H1 (cell line): ENCODE measurements at regions not wholly inside any gene's neighbourhood (a gene's known extent, or its start where the extent isn't known, plus 50 kb on each side); places are given as distances from the start of the nearest gene placed in this dataset.

Experiments used
- CTCF ChIA-PET: fragments of 300-600 bp; sonication (Branson Sonifier 250); formaldehyde crosslinking; loops from one replicate; lab custom pipeline; 2021; ENCODE audit not compliant: partially characterized antibody; lab: Charles Lee
- POLR2A ChIA-PET: fragments of 300-600 bp; sonication (Branson Sonifier 250); formaldehyde crosslinking; loops from one replicate; lab custom pipeline; 2021; ENCODE audit warnings: inconsistent platforms; ENCODE audit not compliant: partially characterized antibody; lab: Charles Lee
- DNase-seq, 2 experiments: peaks; one replicate each; pipeline versions ENCODE4 v3.0.0 to v3.0.0-alpha.2; 2010 to 2022; ENCODE audit warnings: low spot score in 2 of 2, low read depth in 1 of 2, mixed read lengths in 1 of 2
- FAIRE-seq: peaks from 2 replicates; lab custom pipeline; 2011; peaks lifted over from hg19 to GRCh38; lab: Jason Lieb, UNC
- H2AFZ ChIP-seq: 2 replicates; pipeline ENCODE4 v1.8.1; 2012; ENCODE audit warnings: low read length, inconsistent platforms
- H2AK5ac ChIP-seq: 2 replicates; pipeline ENCODE4 v1.6.1; 2013; ENCODE audit warnings: low read depth, low read length
- H2BK120ac ChIP-seq: replicated peaks from 2 replicates; pipeline ENCODE3; 2013; ENCODE audit warnings: low read depth, low read length, inconsistent platforms
- H2BK12ac ChIP-seq: 2 replicates; pipeline ENCODE4 v1.6.1; 2013; ENCODE audit warnings: low read depth, low read length
- H2BK15ac ChIP-seq: 2 replicates; pipeline ENCODE4 v1.6.1; 2013; ENCODE audit warnings: low read length
- H2BK20ac ChIP-seq: 2 replicates; pipeline ENCODE4 v1.6.1; 2013; ENCODE audit warnings: low read length
- H2BK5ac ChIP-seq: 2 replicates; pipeline ENCODE4 v1.6.1; 2013; ENCODE audit warnings: low read depth, low read length
- H3K14ac ChIP-seq: 2 replicates; pipeline ENCODE4 v1.6.1; 2013; ENCODE audit warnings: inconsistent platforms; ENCODE audit not compliant: insufficient read length
- H3K18ac ChIP-seq: 2 replicates; pipeline ENCODE4 v1.6.1; 2013; ENCODE audit warnings: low read length; ENCODE audit errors: extremely low read depth
- H3K23ac ChIP-seq: 2 replicates; pipeline ENCODE4 v1.6.1; 2013; ENCODE audit warnings: inconsistent platforms; ENCODE audit not compliant: insufficient read length
- H3K23me2 ChIP-seq: 2 replicates; pipeline ENCODE4 v1.6.1; 2013; ENCODE audit warnings: low read depth, low read length
- H3K27ac ChIP-seq: 2 replicates; pipeline ENCODE4 v1.6.1; 2011; ENCODE audit warnings: low read depth, low read length, inconsistent platforms
- H3K27me3 ChIP-seq, 4 experiments: replicated peaks in 1 of 4; 1 replicate in 1 of 4; 2 replicates in 3 of 4; pipeline versions ENCODE4 v1.6.1 to v1.8.1; 2011 to 2013; ENCODE audit warnings: low read length in 3 of 4, mild to moderate bottlenecking in 3 of 4, inconsistent platforms in 2 of 4, mixed read lengths in 2 of 4, moderate library complexity in 1 of 4; ENCODE audit not compliant: control insufficient read depth in 3 of 4, insufficient read depth in 3 of 4; ENCODE audit errors: extremely low read depth in 1 of 4
- H3K36me3 ChIP-seq, 4 experiments: 2 replicates each; pipeline versions ENCODE4 v1.6.1 to v1.8.1; 2011 to 2013; ENCODE audit warnings: mild to moderate bottlenecking in 4 of 4, low read length in 3 of 4, moderate library complexity in 2 of 4, control low read depth in 1 of 4, inconsistent platforms in 1 of 4; ENCODE audit not compliant: insufficient read depth in 4 of 4, control insufficient read depth in 2 of 4
- H3K4ac ChIP-seq: replicated peaks from 2 replicates; pipeline ENCODE3; 2013; ENCODE audit warnings: low read length, low read depth, mixed read lengths, inconsistent platforms; ENCODE audit not compliant: insufficient read length
- H3K4me1 ChIP-seq, 4 experiments: replicated peaks in 1 of 4; 1 replicate in 1 of 4; 2 replicates in 3 of 4; pipeline versions ENCODE4 v1.6.1 to v1.8.1; 2011 to 2013; ENCODE audit warnings: low read length in 3 of 4, inconsistent platforms in 2 of 4, mixed read lengths in 1 of 4; ENCODE audit not compliant: insufficient read depth in 4 of 4, control insufficient read depth in 3 of 4
- H3K4me2 ChIP-seq, 2 experiments: 2 replicates each; pipeline versions ENCODE4 v1.6.1 to v1.8.1; 2011 to 2013; ENCODE audit warnings: low read depth in 2 of 2, low read length in 2 of 2, control low read depth in 1 of 2, inconsistent platforms in 1 of 2, mild to moderate bottlenecking in 1 of 2; ENCODE audit not compliant: insufficient read depth in 1 of 2
- H3K4me3 ChIP-seq, 4 experiments: fragments of 200-600, 300-600 bp in 1 of 4; sonication (generic), shearing (Covaris generic), sonication (Bioruptor Twin) in 1 of 4; 2 replicates each; pipeline versions ENCODE4 v1.5.1 to v1.8.1; 2011 to 2016; ENCODE audit warnings: low read length in 4 of 4, low read depth in 3 of 4, control low read depth in 2 of 4, inconsistent platforms in 2 of 4, mild to moderate bottlenecking in 2 of 4, mixed read lengths in 1 of 4, moderate library complexity in 1 of 4; ENCODE audit not compliant: insufficient read depth in 2 of 4; ENCODE audit errors: extremely low read depth in 1 of 4
- H3K56ac ChIP-seq: replicated peaks from 2 replicates; pipeline ENCODE3; 2013; ENCODE audit warnings: low read depth, mild to moderate bottlenecking, mixed read lengths, low read length, inconsistent platforms; ENCODE audit not compliant: insufficient read length
- H3K79me1 ChIP-seq: 2 replicates; pipeline ENCODE4 v1.6.1; 2013; ENCODE audit warnings: low read depth, low read length, control low read depth
- H3K79me2 ChIP-seq, 2 experiments: 2 replicates each; pipeline versions ENCODE4 v1.6.1 to v1.8.1; 2012 to 2013; ENCODE audit warnings: low read length in 2 of 2, mild to moderate bottlenecking in 2 of 2, inconsistent platforms in 1 of 2; ENCODE audit not compliant: insufficient read depth in 2 of 2, control insufficient read depth in 1 of 2
- H3K9ac ChIP-seq, 4 experiments: replicated peaks in 1 of 4; 1 replicate in 1 of 4; 2 replicates in 3 of 4; pipeline versions ENCODE4 v1.6.1 to v1.8.1; 2011 to 2013; ENCODE audit warnings: low read depth in 3 of 4, low read length in 3 of 4, control low read depth in 2 of 4, mild to moderate bottlenecking in 2 of 4, moderate library complexity in 2 of 4, inconsistent platforms in 1 of 4; ENCODE audit errors: extremely low read depth in 1 of 4
- H3K9me3 ChIP-seq, 2 experiments: 2 replicates each; pipeline versions ENCODE4 v1.6.1 to v1.8.1; 2012 to 2013; ENCODE audit warnings: mild to moderate bottlenecking in 2 of 2, moderate library complexity in 2 of 2, control low read depth in 1 of 2, inconsistent platforms in 1 of 2, low read depth in 1 of 2, low read length in 1 of 2, mixed read lengths in 1 of 2; ENCODE audit not compliant: insufficient read depth in 2 of 2
- H4K20me1 ChIP-seq, 2 experiments: replicated peaks in 1 of 2; 2 replicates each; pipeline versions ENCODE3 to v1.8.1; 2011 to 2013; ENCODE audit warnings: inconsistent platforms in 2 of 2, low read length in 2 of 2, mild to moderate bottlenecking in 1 of 2; ENCODE audit not compliant: insufficient read depth in 2 of 2, control insufficient read depth in 1 of 2
- H4K5ac ChIP-seq: 2 replicates; pipeline ENCODE4 v1.6.1; 2013; ENCODE audit warnings: low read length, low read depth, mixed read lengths, inconsistent platforms; ENCODE audit not compliant: insufficient read length
- H4K8ac ChIP-seq: 2 replicates; pipeline ENCODE4 v1.8.0; 2013; ENCODE audit warnings: mild to moderate bottlenecking, moderate library complexity, low read length, inconsistent platforms; ENCODE audit not compliant: insufficient read depth; ENCODE audit errors: extremely low read depth
- H4K91ac ChIP-seq: replicated peaks from 2 replicates; pipeline ENCODE3; 2013; ENCODE audit warnings: low read length, mixed read lengths, inconsistent platforms; ENCODE audit not compliant: insufficient read length
- NRF1 ChIP-seq: IDR thresholded peaks from 2 replicates; pipeline ENCODE4 v1.6.1; 2011; ENCODE audit warnings: mild to moderate bottlenecking, low read depth, low read length, improper control_type of control experiment
- RNF2 ChIP-seq: fragments of 200-900, 300-1000 bp; sonication (generic); IDR thresholded peaks from 2 replicates; pipeline ENCODE4 v1.7.1; 2016; ENCODE audit warnings: borderline replicate concordance, low read depth, mild to moderate bottlenecking, antibody characterized with exemption, low read length; ENCODE audit not compliant: poor library complexity, severe bottlenecking; ENCODE audit errors: missing control alignments
- TAF7 ChIP-seq: optimal IDR thresholded peaks from 2 replicates; pipeline ENCODE3; 2011; ENCODE audit warnings: low read depth, mild to moderate bottlenecking, inconsistent platforms, low read length, moderate library complexity, borderline replicate concordance
- WGBS, 2 experiments: shearing (Covaris generic) in 1 of 2; methylation state at CpG; one replicate each; pipeline versions ENCODE4 v1.1.6 to v1.1.7; 2013 to 2015; ENCODE audit warnings: low lambda C conversion rate in 2 of 2, mixed read lengths in 2 of 2, inconsistent platforms in 1 of 2, low coverage in 1 of 2, missing lambda C conversion rate in 1 of 2; ENCODE audit not compliant: insufficient replicate concordance in 2 of 2, insufficient coverage in 1 of 2, insufficient read length in 1 of 2; ENCODE audit errors: extremely low coverage in 1 of 2, missing lambda C conversion rate in 1 of 2; 5-methylcytosine and 5-hydroxymethylcytosine counted together

DNA sequence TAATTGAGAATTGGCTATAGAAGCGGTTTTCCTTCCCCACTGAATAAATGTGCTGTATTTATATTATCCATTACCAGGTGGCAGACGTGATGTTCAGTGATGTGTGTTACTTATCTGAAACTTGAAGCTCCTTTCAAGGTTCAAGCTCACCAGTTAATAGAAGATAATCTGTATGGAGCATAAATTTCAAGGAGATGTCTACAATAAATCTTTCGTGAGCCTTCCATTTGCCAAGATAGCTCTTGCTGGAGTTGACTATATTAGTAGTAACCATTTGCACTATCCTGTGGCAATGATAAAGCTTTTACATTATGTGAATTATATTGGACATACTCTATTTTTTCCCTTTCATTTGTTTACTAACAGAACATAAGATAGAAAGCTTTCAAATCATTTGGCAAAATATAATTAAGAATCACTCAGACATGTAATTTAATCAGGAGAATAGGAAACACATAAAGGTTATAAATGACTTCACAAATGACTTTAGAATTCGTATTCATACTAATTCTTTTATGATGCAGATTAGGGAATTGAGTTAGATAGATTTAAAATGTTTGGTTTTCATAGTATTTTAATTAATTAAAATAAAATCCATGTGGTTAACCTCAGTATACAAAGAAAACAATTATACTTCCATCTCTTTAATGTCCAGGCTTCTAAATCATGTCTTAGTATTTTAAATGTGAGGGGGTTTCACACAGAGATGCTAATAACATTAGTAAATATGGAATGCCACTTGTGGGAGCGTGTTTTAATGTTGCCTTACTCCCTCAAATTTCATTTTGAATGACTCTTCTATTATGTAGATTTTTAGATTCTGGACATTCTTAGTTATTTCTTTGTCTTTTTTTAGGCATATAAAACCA is 664.4 kb upstream of the CDH8 start:
- no peak overlapping the region for H3K9ac ChIP-seq
- H2BK20ac ChIP-seq, result no peak overlapping the region
- FAIRE-seq (no peak), DNase-seq (no peak)
- H2BK12ac ChIP-seq, result no peak overlapping the region
- no peak overlapping the region for H3K56ac ChIP-seq
- H2BK15ac ChIP-seq, result no peak overlapping the region
- H3K36me3 ChIP-seq, result no peaks in the 10 kb centered on the region
- no peak overlapping the region for H2AFZ ChIP-seq
- ChIA-PET POLR2A (no interaction called here), CTCF (interaction anchor here (0.7 kb wide), 1 partner anchor 11 kb away, joined by 5 read pairs; no protein-coding TSS in a partner anchor)
- H2AK5ac ChIP-seq, result no peak overlapping the region
- H3K14ac ChIP-seq, result no peak overlapping the region
- no peak overlapping the region for H3K23ac ChIP-seq
- H3K27ac ChIP-seq, result no peak overlapping the region
- H3K79me2 ChIP-seq, result no peaks in the 10 kb centered on the region
- no peaks in the 10 kb centered on the region for H3K4me1 ChIP-seq
- no peak overlapping the region for H3K4me3 ChIP-seq
- no peak overlapping the region for H2BK120ac ChIP-seq
- H3K9me3 ChIP-seq, result no peaks in the 10 kb centered on the region
- H4K20me1 ChIP-seq, result no peaks in the 10 kb centered on the region
- H3K4ac ChIP-seq, result no peak overlapping the region
- no peak overlapping the region for H3K18ac ChIP-seq
- H4K5ac ChIP-seq, result no peak overlapping the region
- H3K23me2 ChIP-seq, result no peaks in the 10 kb centered on the region
- TF ChIP-seq TAF7 (no peak), RNF2 (no peak), NRF1 (no peak)
- no peak overlapping the region for H2BK5ac ChIP-seq
- H3K79me1 ChIP-seq, result no peaks in the 10 kb centered on the region
- H3K4me2 ChIP-seq, result no peak overlapping the region
- H4K91ac ChIP-seq, result no peak overlapping the region
- no peak overlapping the region for H4K8ac ChIP-seq
- WGBS, 2 experiments, result 80% methylated on average over 5 of the region's 5 CpGs; no CpG with 5 or more reads in 1 of the 2 experiments
- no peaks in the 10 kb centered on the region for H3K27me3 ChIP-seq
